ENCODE measurements at regions not wholly inside any gene's neighbourhood (a gene's known extent, or its start where the extent isn't known, plus 50 kb on each side); places are given as distances from the start of the nearest gene placed in this dataset.

DNA sequence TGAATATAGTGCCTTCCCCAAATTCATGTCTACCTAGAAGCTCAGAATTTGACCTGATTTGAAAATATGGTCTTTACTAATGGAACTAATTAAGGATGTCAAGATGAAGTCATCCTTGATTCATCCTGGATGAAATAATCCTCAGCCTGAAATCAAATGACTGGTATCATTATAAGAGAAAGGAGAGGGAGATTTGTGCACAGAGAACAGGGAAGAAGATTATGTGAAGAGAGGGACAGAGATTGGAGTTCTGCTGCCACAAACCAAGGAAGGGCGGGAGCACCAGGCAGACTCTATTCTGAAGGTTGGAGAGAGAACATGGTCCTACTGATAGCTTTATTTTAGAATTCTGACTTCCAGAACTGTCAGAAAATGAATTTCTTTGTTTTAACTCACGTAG is 680.9 kb upstream of the AADAT start:
- H3K9me3 Mint-ChIP-seq: peaks cover 7 to 11% of the 10 kb centered on the region in 2 donors
- H3K27me3 ChIP-seq (ENCODE audit: control insufficient read depth, insufficient read depth, low read length): no peaks in the 10 kb centered on the region
- no peaks in the 10 kb centered on the region for H3K4me1 Mint-ChIP-seq
- no peak for ATAC-seq
- H3K27me3 Mint-ChIP-seq (ENCODE audit: low read depth in 2 of 2): no peaks in the 10 kb centered on the region
- TF ChIP-seq, protein P1, sequence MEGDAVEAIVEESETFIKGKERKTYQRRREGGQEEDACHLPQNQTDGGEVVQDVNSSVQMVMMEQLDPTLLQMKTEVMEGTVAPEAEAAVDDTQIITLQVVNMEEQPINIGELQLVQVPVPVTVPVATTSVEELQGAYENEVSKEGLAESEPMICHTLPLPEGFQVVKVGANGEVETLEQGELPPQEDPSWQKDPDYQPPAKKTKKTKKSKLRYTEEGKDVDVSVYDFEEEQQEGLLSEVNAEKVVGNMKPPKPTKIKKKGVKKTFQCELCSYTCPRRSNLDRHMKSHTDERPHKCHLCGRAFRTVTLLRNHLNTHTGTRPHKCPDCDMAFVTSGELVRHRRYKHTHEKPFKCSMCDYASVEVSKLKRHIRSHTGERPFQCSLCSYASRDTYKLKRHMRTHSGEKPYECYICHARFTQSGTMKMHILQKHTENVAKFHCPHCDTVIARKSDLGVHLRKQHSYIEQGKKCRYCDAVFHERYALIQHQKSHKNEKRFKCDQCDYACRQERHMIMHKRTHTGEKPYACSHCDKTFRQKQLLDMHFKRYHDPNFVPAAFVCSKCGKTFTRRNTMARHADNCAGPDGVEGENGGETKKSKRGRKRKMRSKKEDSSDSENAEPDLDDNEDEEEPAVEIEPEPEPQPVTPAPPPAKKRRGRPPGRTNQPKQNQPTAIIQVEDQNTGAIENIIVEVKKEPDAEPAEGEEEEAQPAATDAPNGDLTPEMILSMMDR (IDR thresholded peaks at IDR 0.05): no peak
- H3K36me3 Mint-ChIP-seq: no peaks in the 10 kb centered on the region
- 79% methylated on average over 1 of the region's 2 CpGs for WGBS (ENCODE audit: insufficient coverage)
- DNase-seq: no peak
- H3K4me3 ChIP-seq (ENCODE audit: low read length): no peak overlapping the region
- peaks cover 1% of the 10 kb centered on the region for H3K9me3 ChIP-seq (ENCODE audit: control insufficient read depth, insufficient read depth, low read length)
- no peak overlapping the region for H3K4me3 Mint-ChIP-seq
- no peaks in the 10 kb centered on the region for H3K36me3 ChIP-seq (ENCODE audit: control insufficient read depth, insufficient read depth, low read length)
- H3K4me1 ChIP-seq (ENCODE audit: control insufficient read depth, insufficient read depth, low read length): no peaks in the 10 kb centered on the region
- intact Hi-C loops (cut with micrococcal nuclease): no loop called here
- H3K27ac ChIP-seq (ENCODE audit: low read length): no peak overlapping the region
- no peak overlapping the region for H3K27ac Mint-ChIP-seq

DNA sequence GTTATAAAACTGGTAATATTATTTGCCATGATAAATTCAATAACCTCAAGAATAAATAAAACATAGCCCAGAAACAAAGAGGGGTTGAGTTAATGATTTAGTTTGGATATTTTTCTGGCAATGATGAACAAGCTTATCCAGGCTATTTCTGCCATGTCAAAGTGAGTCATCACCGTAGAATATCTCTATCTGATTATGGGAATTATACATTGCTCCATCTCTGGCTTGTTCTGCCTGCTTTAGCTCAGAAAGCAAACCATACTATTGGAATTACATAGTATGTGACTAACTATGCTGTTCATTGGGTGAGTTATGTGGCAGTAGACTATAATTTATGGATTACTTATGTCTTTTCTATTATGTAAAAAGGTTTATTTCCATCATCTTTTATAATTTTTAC is 680.1 kb upstream of the AADAT start:
- TF ChIP-seq, protein P1 (IDR thresholded peaks at IDR 0.05): no peak
- Mint-ChIP-seq H3K36me3 (no peaks in the 10 kb centered on the region), H3K27ac (no peak overlapping the region), H3K4me1 (no peaks in the 10 kb centered on the region), H3K27me3 (ENCODE audit: low read depth in 2 of 2) (no peaks in the 10 kb centered on the region), H3K4me3 (no peak overlapping the region), H3K9me3 (peaks cover 7 to 8% of the 10 kb centered on the region in 2 donors)
- intact Hi-C loops (cut with micrococcal nuclease): no loop called here
- no peaks in the 10 kb centered on the region for H3K27me3 ChIP-seq (ENCODE audit: control insufficient read depth, insufficient read depth, low read length)
- no peak overlapping the region for H3K27ac ChIP-seq (ENCODE audit: low read length)
- whole genome bisulfite sequencing (ENCODE audit: insufficient coverage): 89% methylated on average over 1 of the region's 1 CpG
- no peaks in the 10 kb centered on the region for H3K36me3 ChIP-seq (ENCODE audit: control insufficient read depth, insufficient read depth, low read length)
- no peaks in the 10 kb centered on the region for H3K4me1 ChIP-seq (ENCODE audit: control insufficient read depth, insufficient read depth, low read length)
- no peak for ATAC-seq
- H3K4me3 ChIP-seq (ENCODE audit: low read length): no peak overlapping the region
- no peaks in the 10 kb centered on the region for H3K9me3 ChIP-seq (ENCODE audit: control insufficient read depth, insufficient read depth, low read length)
- DNase-seq: no peak

DNA sequence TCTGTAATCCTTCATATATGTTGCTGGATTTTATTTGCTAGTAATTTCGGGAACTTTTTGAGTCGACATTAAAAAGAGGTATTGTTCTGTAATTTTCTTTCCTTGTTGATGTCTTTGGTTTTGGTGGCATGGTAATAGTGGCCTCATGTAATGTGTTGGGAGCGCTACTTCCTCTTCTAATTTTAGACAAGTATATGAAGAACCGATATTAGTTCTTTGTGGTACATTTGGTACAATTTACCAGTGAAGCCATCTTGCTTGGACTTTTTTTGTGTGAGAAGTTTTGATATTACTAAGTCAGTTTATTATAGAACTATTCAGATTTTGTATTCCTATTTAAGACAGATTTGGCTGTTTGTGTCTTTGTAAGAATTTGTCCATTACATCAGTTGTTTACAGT is 669.2 kb upstream of the AADAT start:
- no peak overlapping the region for H3K4me3 Mint-ChIP-seq
- WGBS (ENCODE audit: insufficient coverage): 89% methylated on average over 3 of the region's 4 CpGs

DNA sequence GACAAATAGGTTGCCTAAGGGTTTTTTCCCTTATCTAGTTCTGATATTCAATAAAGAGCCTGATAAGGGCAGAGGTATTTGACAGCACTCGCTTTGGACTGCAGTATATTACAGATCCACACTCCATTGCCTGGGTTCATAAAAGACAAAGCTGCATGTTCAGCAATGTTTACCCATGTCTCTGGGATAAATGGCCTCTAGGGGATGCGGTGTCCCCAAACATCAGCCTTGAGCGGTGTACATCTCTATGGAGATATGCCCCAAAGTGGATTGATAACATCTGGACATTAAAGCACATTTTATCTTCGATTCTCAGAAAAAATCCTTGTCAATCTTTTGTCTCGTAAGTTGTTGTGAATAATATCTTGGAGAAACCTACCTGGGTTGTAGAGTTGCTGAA is 660.8 kb upstream of the AADAT start:
- Mint-ChIP-seq H3K4me3 (no peak overlapping the region), H3K4me1 (no peaks in the 10 kb centered on the region), H3K27me3 (ENCODE audit: low read depth in 2 of 2) (no peaks in the 10 kb centered on the region), H3K36me3 (peaks cover under 1% of the 10 kb centered on the region), H3K27ac (no peak overlapping the region), H3K9me3 (peaks cover 7 to 23% of the 10 kb centered on the region in 2 donors)
- Histone ChIP-seq H3K27ac (ENCODE audit: low read length) (no peak overlapping the region), H3K36me3 (ENCODE audit: control insufficient read depth, insufficient read depth, low read length) (no peaks in the 10 kb centered on the region), H3K4me3 (ENCODE audit: low read length) (no peak overlapping the region), H3K27me3 (ENCODE audit: control insufficient read depth, insufficient read depth, low read length) (no peaks in the 10 kb centered on the region), H3K4me1 (ENCODE audit: control insufficient read depth, insufficient read depth, low read length) (no peaks in the 10 kb centered on the region), H3K9me3 (ENCODE audit: control insufficient read depth, insufficient read depth, low read length) (no peaks in the 10 kb centered on the region)
- 89% methylated on average over 5 of the region's 5 CpGs for WGBS (ENCODE audit: insufficient coverage)
- no peak for ATAC-seq
- DNase-seq: no peak
- TF ChIP-seq, protein P1 (IDR thresholded peaks at IDR 0.05): no peak
- intact Hi-C loops (cut with micrococcal nuclease): no loop called here

More for the DNA sequence above, 669.2 kb upstream of the AADAT start:
- TF ChIP-seq, protein P1 (IDR thresholded peaks at IDR 0.05): no peak
- Mint-ChIP-seq H3K36me3 (peaks cover 7% of the 10 kb centered on the region), H3K27me3 (ENCODE audit: low read depth in 2 of 2) (no peaks in the 10 kb centered on the region), H3K4me1 (no peaks in the 10 kb centered on the region), H3K27ac (no peak overlapping the region), H3K9me3 (peaks cover 11 to 23% of the 10 kb centered on the region in 2 donors)
- no peak for DNase-seq
- intact Hi-C loops (cut with micrococcal nuclease): no loop called here
- H3K27me3 ChIP-seq (ENCODE audit: control insufficient read depth, insufficient read depth, low read length): no peaks in the 10 kb centered on the region
- no peaks in the 10 kb centered on the region for H3K36me3 ChIP-seq (ENCODE audit: control insufficient read depth, insufficient read depth, low read length)
- no peak for ATAC-seq
- no peak overlapping the region for H3K4me3 ChIP-seq (ENCODE audit: low read length)
- H3K9me3 ChIP-seq (ENCODE audit: control insufficient read depth, insufficient read depth, low read length): no peaks in the 10 kb centered on the region
- no peak overlapping the region for H3K27ac ChIP-seq (ENCODE audit: low read length)
- no peaks in the 10 kb centered on the region for H3K4me1 ChIP-seq (ENCODE audit: control insufficient read depth, insufficient read depth, low read length)
